Keratinocyte (primary cell): ENCODE measurements at regions not wholly inside any gene's neighbourhood (a gene's known extent, or its start where the extent isn't known, plus 50 kb on each side); places are given as distances from the start of the nearest gene placed in this dataset.

Experiments used
- DNase-seq: peaks from one replicate; pipeline ENCODE4 v3.0.0-alpha.2; 2011; ENCODE audit warnings: low read depth, missing footprints, low spot score
- FAIRE-seq: peaks from 2 replicates; lab custom pipeline; 2011; peaks lifted over from hg19 to GRCh38; lab: Jason Lieb, UNC
- H2AFZ ChIP-seq: 2 replicates; pipeline ENCODE4 v1.6.0; 2012; ENCODE audit warnings: low read length, control low read depth, inconsistent platforms; ENCODE audit not compliant: control insufficient read depth
- H3K27ac ChIP-seq: 2 replicates; pipeline ENCODE4 v1.5.1; 2011; ENCODE audit warnings: low read length; ENCODE audit not compliant: control insufficient read depth, insufficient read depth
- H3K27me3 ChIP-seq: 3 replicates; pipeline ENCODE4 v1.6.0; 2011; ENCODE audit warnings: low read length; ENCODE audit not compliant: control insufficient read depth, insufficient read depth; ENCODE audit errors: extremely low read depth
- H3K36me3 ChIP-seq, 2 experiments: 2 replicates in 1 of 2; 3 replicates in 1 of 2; pipeline ENCODE4 v1.5.1; 2011; ENCODE audit warnings: low read length in 2 of 2, mild to moderate bottlenecking in 1 of 2; ENCODE audit not compliant: control insufficient read depth in 2 of 2, insufficient read depth in 2 of 2; ENCODE audit errors: extremely low read depth in 1 of 2
- H3K4me1 ChIP-seq: 3 replicates; pipeline ENCODE4 v1.5.1; 2011; ENCODE audit warnings: low read length; ENCODE audit not compliant: control insufficient read depth, insufficient read depth; ENCODE audit errors: extremely low read depth
- H3K4me2 ChIP-seq: 3 replicates; pipeline ENCODE4 v1.6.0; 2011; ENCODE audit warnings: low read depth, low read length; ENCODE audit not compliant: control insufficient read depth, insufficient read depth; ENCODE audit errors: extremely low read depth
- H3K4me3 ChIP-seq, 3 experiments: fragments of 200-600 bp in 1 of 3; sonication (generic) in 1 of 3; 2 replicates in 2 of 3; 3 replicates in 1 of 3; pipeline ENCODE4 v1.5.1; 2011 to 2016; ENCODE audit warnings: low read length in 3 of 3, mild to moderate bottlenecking in 3 of 3, control low read depth in 2 of 3, inconsistent platforms in 1 of 3, low read depth in 1 of 3, mixed read lengths in 1 of 3, mixed run types in 1 of 3, moderate library complexity in 1 of 3; ENCODE audit not compliant: control insufficient read depth in 2 of 3, insufficient read depth in 2 of 3; ENCODE audit errors: extremely low read depth in 1 of 3
- H3K79me2 ChIP-seq: 2 replicates; pipeline ENCODE4 v1.6.0; 2012; ENCODE audit warnings: low read length; ENCODE audit not compliant: control insufficient read depth, insufficient read depth
- H3K9ac ChIP-seq: 3 replicates; pipeline ENCODE4 v1.6.0; 2011; ENCODE audit warnings: low read length; ENCODE audit not compliant: control insufficient read depth, insufficient read depth; ENCODE audit errors: extremely low read depth
- H3K9me1 ChIP-seq: 3 replicates; pipeline ENCODE4 v1.6.0; 2011; ENCODE audit warnings: low read length; ENCODE audit not compliant: control insufficient read depth, insufficient read depth; ENCODE audit errors: extremely low read depth
- H3K9me3 ChIP-seq: 2 replicates; pipeline ENCODE4 v1.5.1; 2012; ENCODE audit warnings: low read depth, low read length; ENCODE audit not compliant: control insufficient read depth
- H4K20me1 ChIP-seq: 3 replicates; pipeline ENCODE4 v1.6.0; 2011; ENCODE audit warnings: low read length; ENCODE audit not compliant: control insufficient read depth, insufficient read depth; ENCODE audit errors: extremely low read depth
- CTCF ChIP-seq, 3 experiments: IDR thresholded peaks in 1 of 3; conservative IDR thresholded peaks in 1 of 3; optimal IDR thresholded peaks in 1 of 3; 2 replicates in 2 of 3; 3 replicates in 1 of 3; pipeline versions ENCODE3 to v1.5.1; 2011; ENCODE audit warnings: low read length in 3 of 3, mild to moderate bottlenecking in 3 of 3, moderate library complexity in 2 of 3, control low read depth in 1 of 3, inconsistent platforms in 1 of 3; ENCODE audit not compliant: insufficient read depth in 2 of 3; ENCODE audit errors: extremely low read depth in 1 of 3
- EZH2 ChIP-seq: IDR thresholded peaks from one replicate; pipeline ENCODE4 v1.6.1; 2012; ENCODE audit warnings: inconsistent platforms, mild to moderate bottlenecking, low read length, moderate library complexity
- dilution Hi-C: fragments of 300-500 bp; cut with MboI; formaldehyde crosslinking; loops from one replicate; pipeline ENCODE4 v1.7.0; 2020; ENCODE audit warnings: low sequenced_read_pairs; ENCODE audit not compliant: extremely low pct_ligation_motif_present

GRCh38 chr12:75812271-75813018 lies 219.1 kb downstream of the PHLDA1 start:
- Histone ChIP-seq H3K4me2 (no peak overlapping the region), H3K9me1 (no peaks in the 10 kb centered on the region), H2AFZ (no peak overlapping the region), H3K9me3 (peaks cover 2% of the 10 kb centered on the region), H3K36me3 (peaks cover 3 to 5% of the 10 kb centered on the region in 2 experiments), H3K9ac (no peak overlapping the region), H3K4me1 (peaks cover 36% of the 10 kb centered on the region), H3K4me3 (no peak overlapping the region), H3K27ac (no peak overlapping the region), H3K27me3 (no peaks in the 10 kb centered on the region), H3K79me2 (no peaks in the 10 kb centered on the region), H4K20me1 (no peaks in the 10 kb centered on the region)
- DNase-seq, result no peak
- dilution Hi-C loops, result no loop called here
- no peak for FAIRE-seq
- TF ChIP-seq CTCF (optimal IDR thresholded peaks at IDR 0.05 in 1 of 3, IDR thresholded peaks at IDR 0.05 in 1 of 3, conservative IDR thresholded peaks at IDR 0.05 in 1 of 3; ENCODE audit: extremely low read depth in 1 of 3, insufficient read depth in 2 of 3, low read length in 3 of 3) (no peak), EZH2 (no peak)

- H3K9ac ChIP-seq, result no peak overlapping the region
- DNase-seq (no peak), FAIRE-seq (no peak)
- no peak overlapping the region for H3K27ac ChIP-seq
- peaks cover 2% of the 10 kb centered on the region for H3K9me3 ChIP-seq
- H3K4me2 ChIP-seq, result no peak overlapping the region
- no peaks in the 10 kb centered on the region for H4K20me1 ChIP-seq
- H3K4me1 ChIP-seq, result peaks cover 12% of the 10 kb centered on the region
- peaks cover 3 to 5% of the 10 kb centered on the region in 2 experiments for H3K36me3 ChIP-seq
- H3K27me3 ChIP-seq, result no peaks in the 10 kb centered on the region
- TF ChIP-seq EZH2 (no peak), CTCF (optimal IDR thresholded peaks at IDR 0.05 in 1 of 3, IDR thresholded peaks at IDR 0.05 in 1 of 3, conservative IDR thresholded peaks at IDR 0.05 in 1 of 3; ENCODE audit: extremely low read depth in 1 of 3, insufficient read depth in 2 of 3, low read length in 3 of 3) (no peak)
- dilution Hi-C loops, result no loop called here
- H3K79me2 ChIP-seq, result no peaks in the 10 kb centered on the region
- no peaks in the 10 kb centered on the region for H3K9me1 ChIP-seq
- H2AFZ ChIP-seq, result no peak overlapping the region
- no peak overlapping the region for H3K4me3 ChIP-seq
Measured at GRCh38 chr12:75809746-75810145, 221.8 kb downstream of the PHLDA1 start.
